ENCODE measurements at regions not wholly inside any gene's neighbourhood (a gene's known extent, or its start where the extent isn't known, plus 50 kb on each side); places are given as distances from the start of the nearest gene placed in this dataset.

DNA sequence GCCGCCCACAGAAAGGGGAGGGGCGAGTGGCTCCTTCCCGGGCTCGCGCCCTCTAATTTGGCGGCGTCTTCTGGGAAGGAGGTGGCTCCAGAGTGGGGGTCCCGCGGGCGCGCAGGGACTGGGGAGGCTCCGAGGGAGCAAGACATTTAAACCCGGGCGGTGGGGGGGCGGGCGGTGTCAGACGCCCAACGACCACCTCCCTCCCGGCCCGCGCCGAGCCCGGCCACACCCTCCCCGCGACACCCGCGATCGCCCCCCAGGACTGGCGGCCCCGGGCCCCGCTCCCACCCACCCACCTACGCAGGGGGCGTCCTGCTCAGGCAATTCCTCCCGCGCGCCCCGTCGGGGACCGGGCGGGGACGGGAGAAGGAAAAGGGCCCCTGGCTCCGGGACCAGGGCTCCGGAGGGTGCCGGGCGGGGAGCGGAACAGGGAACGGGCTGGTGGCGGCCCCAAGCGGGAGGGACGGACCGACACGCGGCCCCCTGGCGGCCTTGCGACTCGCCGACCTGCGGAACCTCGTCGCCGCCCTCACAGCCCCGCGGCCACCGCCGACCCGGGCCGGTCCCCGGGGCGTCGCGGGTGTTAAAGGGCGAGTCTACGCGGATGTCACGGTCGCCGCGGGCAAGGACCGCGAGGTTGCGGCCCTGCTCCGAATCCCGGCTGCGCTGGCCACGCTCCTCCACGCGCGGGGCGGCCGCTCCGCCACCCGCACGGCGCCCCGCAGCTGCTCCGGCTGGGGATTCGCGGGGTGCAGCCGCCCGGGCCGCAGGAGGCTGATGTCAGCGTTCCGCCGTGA is 94.0 kb upstream of the FMN2 start:
- DNase-seq = peak; percentile 24

DNA sequence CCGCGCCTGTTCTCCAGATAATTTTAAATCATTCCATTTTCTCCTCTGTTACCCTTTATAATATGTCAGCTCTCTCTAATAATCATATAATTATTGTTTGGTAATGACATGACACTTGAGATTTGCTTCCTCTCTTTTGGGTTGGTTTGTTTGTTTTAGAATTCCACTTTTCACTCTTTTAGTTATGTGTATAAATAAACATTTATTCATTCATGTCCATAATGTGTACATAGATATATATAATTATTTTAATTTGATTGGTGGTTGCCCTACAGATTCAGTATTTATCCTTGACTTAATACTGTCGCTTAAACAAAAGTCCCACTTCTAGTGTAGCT is 93.4 kb upstream of the FMN2 start:
- DNase-seq = no peak

DNA sequence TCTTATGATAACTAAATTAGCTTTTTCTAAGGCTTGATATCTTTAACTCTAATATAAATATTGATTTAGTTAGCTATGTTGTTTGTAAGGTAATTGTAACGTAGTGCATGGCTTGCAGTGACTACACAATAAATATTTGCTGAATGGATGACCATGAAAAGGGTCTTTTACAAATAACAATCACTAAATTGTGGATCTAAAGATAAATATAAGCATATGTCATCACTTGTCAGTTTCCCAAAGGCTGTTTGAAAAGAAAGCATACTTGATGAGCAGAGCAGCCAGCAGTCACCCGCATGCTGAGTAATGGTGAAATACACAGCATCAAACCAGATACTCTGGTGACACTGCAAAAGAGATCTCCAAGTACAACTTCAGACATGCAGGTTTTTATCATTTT is 92.5 kb upstream of the FMN2 start:
- DNase-seq = no peak

DNA sequence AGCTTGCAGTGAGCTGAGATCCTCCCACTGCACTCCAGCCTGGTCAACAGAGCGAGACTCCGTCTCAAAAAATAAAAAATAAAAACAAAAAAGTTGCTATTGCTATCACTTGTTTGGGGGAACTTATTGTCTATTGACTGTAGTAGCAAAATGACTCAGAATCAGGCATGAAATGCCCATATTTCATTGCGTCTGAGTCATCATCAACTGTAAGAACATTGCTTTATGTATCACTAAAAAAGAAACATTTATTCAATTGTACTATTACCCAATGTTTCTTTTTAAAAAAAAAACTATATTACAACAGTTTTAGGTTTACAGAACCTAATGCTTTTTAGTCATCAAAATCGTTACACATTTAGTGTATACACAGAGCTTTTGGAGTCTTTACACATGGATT is 91.0 kb upstream of the FMN2 start:
- no peak for DNase-seq

DNA sequence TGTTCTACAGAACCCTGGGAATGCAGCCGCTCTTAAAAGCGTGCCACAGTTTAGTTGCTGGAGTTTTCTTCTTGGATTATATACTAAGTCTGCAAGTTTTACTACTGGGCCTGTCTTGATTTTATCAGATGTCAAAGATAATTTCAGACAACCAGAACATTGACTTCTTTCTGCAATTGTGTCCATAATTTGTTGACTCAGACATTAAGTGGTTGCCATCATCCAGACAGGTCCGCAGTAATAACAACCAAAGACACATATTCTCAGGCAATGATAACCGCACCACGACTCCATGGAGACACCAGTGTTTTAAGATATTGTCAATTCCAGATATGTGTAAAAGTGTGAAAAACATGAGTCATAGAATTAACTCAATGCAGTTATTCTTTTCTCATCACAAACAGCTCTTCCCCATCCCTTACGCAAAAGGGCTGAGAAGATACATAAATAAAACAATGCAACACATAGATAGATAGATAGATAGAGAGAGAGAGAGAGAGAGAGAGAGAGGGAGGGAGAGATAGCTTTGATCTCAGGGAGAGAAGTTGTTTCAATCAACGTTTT is 90.4 kb upstream of the FMN2 start:
- no peak for DNase-seq

DNA sequence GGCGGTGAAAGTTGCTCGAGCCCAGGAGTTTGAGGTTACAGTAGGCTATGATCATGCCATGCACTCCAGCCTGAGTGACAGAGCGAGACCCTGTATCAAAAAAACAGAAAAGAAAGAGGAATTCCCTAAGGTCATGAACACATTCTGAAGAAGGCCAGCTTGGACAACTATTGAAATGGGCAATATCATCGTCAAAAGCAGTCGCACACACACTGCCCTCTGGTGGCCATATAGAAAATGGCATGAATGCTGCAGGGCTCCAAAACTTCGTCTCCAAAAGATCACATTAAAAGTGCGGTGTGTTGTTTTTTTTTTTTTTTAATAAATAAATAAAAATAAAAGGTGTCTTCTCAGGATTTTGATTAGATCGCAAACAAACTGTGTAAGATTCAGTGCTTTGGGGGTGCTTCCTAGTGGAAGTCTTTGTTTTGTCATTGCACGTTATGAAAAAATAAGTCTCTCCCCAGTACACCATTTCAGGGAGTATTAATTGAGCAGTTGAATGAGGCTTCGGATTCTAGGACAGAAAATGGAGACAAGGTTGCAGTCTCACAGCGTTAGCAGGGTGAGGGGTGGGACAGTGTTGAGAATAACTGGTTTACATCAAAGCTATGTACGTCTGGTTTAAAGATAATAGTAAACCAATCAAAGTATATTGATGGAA is 87.5 kb upstream of the FMN2 start:
- DNase-seq = no peak

DNA sequence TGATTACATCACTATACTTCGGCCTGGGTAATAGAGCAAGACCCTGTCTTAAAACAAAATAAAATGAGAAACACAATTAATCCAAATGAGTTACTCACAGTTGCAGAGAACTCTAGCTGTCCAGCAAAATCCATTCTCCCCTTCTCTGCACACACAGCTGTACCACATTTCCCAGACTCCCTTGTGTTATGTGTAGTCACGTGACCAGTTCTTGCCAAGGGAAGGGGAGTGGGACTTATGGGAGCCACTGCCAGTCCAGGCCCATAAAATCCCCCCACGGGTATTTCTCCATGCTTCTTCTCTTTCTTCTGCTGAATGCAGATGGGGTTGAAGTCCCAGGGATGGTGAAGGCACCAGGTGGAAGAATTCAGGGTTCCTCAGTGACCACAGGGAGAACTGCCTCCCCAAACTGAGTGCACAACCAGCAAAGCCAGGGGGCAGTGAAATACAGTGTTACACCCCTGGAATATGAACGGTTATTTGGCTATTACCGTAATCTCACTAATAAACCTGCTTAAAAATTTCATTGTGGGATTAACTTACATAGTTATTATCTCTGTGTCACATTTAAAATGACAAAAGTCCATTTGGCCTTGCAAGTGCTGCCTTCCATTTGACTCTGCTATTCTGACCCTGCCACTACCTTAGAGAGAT is 85.6 kb upstream of the FMN2 start:
- DNase-seq = no peak

DNA sequence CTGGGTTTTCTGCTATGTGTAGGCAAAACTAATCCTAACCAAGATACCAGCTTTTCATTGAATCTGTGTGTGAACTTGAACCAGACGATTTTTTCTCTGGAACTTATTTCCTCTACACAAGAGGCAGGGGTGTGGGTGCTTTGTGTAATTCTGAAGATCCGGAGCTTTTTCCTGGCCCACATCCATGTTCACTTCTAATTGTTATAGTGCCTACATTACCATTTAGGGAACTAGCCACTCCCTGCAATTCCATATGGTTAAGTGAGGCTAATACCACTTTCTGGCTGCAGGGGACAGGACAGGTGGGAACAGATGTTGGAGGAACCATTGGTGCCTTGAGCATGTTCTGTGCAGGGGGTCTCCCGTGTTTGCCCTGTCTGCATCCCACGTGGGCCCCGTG is 83.4 kb upstream of the FMN2 start:
- no peak for DNase-seq

DNA sequence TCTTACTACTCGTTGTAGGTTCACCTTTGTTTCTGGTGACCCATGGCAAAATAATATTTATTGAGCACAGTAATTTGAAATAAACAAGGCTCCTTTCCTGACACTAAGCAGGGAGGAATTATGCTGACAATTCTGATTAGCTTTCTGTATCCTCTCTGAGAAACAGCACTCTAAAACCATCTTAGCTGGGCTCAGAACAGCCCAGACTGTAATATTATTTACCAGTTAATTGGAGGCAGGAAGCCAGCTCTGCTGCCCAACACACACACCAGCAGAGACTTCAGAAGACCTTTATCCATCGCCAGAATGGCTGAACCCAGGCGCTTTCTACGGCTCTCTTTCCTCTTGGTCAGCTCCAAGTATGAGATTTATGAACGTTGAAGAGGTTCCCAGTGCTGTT is 77.6 kb upstream of the FMN2 start:
- no peak for DNase-seq

DNA sequence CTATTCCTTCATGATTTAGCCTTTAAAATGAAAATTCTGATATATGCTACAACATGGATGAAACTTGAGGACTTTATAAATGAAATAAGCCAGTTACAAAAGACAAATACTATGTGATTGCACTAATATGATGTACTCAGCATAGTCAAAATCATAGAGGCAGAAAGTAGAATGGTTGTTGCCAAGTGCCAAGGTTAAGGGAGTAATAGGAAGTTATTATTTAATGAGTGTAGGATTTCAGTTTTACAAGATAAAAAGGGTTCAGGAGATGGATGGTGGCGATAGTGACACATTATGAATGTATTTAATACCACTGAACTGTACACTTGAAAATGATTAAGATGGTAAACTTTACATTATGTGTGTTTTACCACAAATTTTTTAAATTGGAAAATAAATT is 73.1 kb upstream of the FMN2 start:
- no peak for DNase-seq

DNA sequence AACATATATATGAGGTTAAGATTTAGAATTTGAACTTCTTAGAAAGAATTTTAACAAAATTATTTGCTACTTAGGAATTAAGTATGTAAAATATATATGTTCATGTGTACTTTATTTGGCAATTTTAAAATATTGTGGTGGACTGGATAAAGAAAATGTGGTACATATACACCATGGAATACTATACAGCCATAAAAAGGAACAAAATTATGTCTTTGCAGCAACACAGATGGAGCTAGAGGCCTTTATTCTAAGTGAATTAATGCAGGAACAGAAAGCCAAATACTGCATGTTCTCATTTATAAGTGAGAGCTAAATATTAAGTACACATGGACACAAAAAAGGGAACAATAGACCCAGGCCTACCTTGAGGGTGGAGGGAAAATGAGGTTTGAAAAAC is 72.2 kb upstream of the FMN2 start:
- DNase-seq = no peak

DNA sequence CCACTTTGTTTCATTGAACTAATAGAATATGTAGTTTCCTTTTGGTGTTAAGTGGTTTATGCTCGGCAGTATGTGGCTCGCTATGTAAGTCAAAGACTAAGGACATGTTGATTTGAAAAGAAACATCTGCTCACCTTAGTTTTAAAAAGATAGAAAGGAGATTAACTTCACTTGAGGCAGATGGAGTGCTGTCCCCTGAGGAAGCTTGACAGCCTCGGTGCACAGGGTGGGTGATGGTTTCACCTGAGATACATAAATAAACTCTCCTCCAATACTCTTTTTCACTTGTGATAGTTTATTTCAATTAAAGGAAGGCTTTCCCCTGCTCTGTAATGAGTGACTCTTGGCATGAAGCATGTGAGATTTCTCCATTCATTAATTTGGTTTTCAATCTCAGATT is 70.8 kb upstream of the FMN2 start:
- DNase-seq = no peak

DNA sequence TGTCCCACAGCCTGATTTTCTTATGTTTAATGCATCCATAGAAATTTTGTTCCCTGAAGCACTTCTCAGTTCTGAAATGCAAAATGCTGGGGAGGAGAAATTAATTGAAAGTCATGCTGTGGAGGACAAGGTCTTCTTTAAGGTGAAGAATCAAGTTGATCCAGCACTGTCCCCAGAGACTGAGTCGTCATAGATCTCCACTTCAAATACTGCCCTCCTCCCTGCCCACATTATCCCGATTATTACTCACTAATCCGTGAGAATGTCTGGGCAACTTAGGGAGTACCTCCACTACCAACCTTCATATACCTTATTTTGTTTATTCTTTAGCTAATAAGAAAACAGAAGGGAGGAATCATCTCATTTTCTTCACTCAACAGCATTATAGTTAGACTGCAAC is 70.0 kb upstream of the FMN2 start:
- no peak for DNase-seq

DNA sequence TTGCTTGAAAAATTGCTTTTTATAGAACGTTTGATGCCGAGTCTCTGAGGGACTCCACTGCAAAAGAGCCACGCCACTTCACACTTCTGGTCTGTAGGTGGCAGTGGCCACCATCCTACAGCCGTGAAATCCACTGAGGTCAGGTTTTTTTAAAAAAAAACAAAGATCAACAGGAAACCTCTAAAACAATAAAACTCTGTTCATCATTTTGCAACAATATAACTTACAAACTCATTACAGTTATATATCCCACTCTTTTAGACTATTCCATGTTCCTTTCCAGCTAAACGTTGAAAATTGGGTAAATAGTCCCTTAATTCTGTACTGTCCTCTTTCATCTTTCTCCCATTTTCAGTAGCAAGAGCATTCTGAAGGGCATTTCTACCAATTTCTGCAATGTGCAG is 64.6 kb upstream of the FMN2 start:
- peak; percentile 58 for DNase-seq

DNA sequence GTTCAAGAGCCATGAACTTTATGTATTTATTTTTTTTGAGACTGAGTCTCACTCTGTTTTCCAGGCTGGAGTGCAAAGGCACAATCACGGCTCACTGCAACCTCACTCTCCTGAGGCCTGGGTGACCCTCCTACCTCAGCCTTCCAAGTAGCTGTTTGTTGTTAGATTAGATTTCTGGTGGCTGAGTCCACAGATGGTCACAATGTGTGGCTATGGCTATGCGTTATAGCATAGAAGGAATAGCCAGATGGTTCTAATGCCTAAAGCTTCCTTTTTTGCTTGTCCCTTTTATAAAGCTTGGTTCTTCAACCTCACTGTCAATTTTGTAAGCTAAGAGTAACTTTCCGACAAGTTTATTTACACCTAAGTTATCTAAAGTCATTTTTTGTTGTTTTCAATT is 62.3 kb upstream of the FMN2 start:
- no peak for DNase-seq

DNA sequence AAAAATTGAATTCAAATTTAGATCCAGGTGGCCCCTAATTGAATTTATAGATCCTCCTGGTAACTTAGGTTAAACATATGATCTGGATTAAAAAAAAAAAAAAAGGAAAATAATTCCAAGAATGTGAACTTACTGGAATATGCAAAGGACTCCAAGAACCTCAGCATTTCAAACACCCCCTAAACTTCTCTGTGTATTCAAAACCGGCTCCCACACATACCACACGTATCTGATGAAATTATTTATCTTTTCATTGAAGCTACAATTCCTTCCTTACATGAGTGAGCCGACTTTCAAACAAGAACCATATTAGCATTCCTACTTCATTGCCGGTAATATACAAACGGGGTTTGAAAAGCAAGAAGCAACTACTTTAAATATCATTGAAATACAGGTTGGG is 61.4 kb upstream of the FMN2 start:
- no peak for DNase-seq

DNA sequence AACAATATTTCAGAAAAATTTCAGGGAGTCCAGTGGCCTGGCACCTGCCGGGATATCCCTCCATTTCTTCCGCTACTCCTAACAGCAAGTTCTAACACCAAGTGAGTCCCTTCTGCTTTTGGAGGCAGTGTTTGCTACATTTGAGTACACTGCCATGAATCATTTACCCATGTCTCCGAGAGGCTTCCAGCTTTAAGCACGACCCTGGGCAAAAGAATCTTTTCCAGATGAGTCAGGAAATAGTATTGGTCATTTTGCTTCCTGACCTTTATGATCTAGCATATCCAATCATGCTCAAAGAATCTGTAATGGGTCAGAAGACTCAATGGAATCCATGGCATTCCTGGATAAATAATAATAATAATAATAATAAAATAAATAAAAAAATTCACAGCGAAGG is 60.7 kb upstream of the FMN2 start:
- DNase-seq = no peak

DNA sequence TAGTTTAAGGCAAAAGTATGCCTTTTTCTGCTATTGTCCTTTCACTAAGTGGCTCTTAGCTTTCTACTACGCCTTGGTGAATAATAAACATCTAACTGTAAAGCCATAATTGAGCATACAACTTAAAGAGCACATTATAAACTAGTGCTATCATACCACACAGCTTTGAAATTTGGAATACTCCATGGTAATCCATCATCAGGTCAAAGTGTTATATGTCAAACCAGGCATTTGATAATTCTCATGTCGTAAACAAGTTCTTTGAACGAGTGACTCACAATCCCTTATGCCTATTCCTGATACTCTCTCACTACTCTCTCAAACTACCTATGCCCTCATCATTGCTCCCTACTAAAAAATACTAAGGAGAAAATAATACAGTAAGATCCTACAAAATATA is 60.3 kb upstream of the FMN2 start:
- DNase-seq = no peak

DNA sequence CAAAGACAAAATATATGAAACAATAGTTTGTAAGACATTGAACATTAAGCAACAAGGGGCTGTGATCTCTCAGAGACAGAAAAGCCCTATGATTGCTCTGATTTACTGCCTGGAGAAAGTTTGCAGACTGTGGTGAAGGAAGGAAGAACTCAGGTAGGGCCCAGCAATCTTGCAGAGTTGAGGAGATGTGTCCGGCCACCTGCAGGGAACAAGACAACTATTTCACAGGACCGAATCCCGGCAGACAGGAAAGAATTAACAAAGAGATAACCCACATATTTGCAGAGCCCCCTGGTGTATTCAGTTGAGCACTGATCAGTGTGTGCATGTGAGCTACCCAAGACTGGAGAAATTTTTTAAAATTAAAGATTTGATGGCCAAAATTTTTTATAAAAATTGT is 58.3 kb upstream of the FMN2 start:
- no peak for DNase-seq

DNA sequence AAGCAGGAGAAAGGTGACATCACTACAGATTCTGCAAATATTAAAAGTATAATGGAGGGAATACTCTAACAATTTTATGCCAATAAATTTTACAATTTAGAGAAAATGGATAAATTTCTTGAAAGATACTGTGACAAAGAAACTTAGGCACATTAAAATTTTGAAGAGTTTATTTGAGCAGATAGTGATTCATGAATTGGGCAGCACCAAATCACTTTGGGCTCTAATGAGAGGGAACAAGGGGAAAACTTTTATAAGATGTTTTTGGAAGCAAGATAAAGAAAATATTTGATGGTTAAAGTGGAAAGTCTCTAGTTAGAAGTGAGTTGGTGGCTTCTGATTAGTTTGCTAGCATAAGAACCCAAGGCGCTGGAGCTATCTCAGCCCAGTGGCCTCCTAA is 55.2 kb upstream of the FMN2 start:
- DNase-seq = no peak

All from tongue (tissue), 1 donor.